GM10266 (cell line): ENCODE measurements at regions not wholly inside any gene's neighbourhood (a gene's known extent, or its start where the extent isn't known, plus 50 kb on each side); places are given as distances from the start of the nearest gene placed in this dataset.

Experiments used
- DNase-seq: peaks from one replicate; pipeline ENCODE4 v3.0.0; 2012; ENCODE audit errors: extremely low spot score
- TF ChIP-seq, protein P1 (sequence below): IDR thresholded peaks from 2 replicates; pipeline ENCODE4 v1.5.1; 2012; ENCODE audit warnings: mild to moderate bottlenecking, low read depth; ENCODE audit not compliant: control insufficient read depth, insufficient read depth; ENCODE audit errors: missing control alignments

DNA sequence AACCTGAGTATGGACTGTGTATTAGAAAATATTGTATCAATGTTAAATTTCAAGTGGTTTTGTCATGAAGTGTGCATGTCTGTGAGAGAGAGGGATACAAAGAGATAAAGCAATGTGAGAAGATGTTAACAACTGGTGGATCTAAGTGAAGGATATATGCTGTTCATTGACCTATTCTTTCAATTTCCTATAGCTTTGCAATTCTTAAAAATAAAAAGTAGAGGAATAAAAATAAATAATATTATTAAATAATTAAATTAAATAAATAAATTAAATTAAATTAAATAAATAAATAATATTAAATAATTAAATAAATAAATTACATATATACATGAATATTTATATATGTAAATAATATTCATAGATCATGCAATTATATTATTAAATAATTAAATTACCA is 131.2 kb upstream of the DACH1 start:
- TF ChIP-seq, protein P1, sequence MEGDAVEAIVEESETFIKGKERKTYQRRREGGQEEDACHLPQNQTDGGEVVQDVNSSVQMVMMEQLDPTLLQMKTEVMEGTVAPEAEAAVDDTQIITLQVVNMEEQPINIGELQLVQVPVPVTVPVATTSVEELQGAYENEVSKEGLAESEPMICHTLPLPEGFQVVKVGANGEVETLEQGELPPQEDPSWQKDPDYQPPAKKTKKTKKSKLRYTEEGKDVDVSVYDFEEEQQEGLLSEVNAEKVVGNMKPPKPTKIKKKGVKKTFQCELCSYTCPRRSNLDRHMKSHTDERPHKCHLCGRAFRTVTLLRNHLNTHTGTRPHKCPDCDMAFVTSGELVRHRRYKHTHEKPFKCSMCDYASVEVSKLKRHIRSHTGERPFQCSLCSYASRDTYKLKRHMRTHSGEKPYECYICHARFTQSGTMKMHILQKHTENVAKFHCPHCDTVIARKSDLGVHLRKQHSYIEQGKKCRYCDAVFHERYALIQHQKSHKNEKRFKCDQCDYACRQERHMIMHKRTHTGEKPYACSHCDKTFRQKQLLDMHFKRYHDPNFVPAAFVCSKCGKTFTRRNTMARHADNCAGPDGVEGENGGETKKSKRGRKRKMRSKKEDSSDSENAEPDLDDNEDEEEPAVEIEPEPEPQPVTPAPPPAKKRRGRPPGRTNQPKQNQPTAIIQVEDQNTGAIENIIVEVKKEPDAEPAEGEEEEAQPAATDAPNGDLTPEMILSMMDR: no peak
- DNase-seq: no peak

DNA sequence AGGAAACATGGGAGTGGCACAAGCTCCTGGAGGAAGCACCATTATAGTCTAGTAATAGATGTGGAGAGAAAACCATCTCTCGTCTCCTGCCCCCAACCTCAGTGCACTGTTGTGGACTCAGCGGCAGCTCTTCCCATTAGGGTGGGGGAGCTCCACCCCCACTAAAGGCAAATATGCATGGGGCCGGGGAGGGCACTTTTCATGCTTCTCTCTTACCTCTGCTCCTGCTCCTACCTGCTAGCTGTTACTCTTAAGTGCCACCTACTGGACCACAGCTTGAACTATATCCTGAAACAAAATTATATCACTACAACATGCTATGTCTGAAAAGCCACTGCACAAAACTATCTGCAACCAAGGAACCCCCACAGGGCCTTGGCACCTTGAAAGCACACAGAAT is 112.6 kb upstream of the DACH1 start:
- TF ChIP-seq, protein P1: peak; percentile 27
- DNase-seq: no peak

GRCh38 chr13:71977028-71977427 is 110.0 kb upstream of the DACH1 start:
- no peak for DNase-seq
- TF ChIP-seq, protein P1: no peak

DNA sequence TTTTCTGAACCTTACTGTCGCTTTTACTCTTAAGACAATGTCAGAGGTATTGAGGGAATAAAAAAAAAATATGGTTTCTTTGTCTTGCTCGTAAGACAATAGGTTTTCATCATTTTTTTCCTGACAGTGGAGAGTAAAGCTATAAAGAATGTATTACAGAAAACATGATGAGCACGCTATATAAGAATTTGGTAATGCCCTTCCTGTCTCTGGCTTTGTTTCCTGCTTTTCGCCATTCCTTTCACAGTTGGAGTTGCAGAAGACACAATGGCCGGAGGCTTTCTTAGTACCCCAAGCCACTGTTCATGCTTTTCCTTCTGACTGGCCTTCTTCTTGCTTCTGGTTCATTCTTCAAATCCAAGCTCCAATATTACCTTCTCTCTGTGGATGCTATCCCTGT is 101.0 kb upstream of the DACH1 start:
- no peak for DNase-seq
- TF ChIP-seq, protein P1: no peak

- DNase-seq: peak; percentile 3
- TF ChIP-seq, protein P1: no peak
Measured at GRCh38 chr13:71964491-71965100, 97.6 kb upstream of the DACH1 start.

DNA sequence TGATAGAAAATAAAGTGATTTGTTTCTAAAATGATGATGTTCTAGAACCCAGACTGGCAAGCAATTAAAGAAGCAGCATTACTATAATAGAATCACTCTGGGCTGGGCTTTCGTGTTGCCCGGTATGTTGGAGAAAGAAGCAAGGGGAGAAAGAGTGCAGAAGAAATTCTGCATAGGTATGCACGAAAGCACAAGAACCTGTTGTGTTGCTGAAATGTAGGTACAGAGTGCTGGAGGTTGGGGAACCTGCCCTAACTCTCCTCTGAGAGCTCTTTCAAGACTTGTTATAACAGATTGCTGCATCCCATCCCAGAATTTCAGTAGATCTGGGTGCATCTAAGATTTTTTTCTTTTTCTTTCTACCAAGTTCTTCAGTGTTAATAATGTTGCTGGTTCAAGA is 95.7 kb upstream of the DACH1 start:
- TF ChIP-seq, protein P1: no peak
- no peak for DNase-seq

GRCh38 chr13:71962126-71962525 is 95.1 kb upstream of the DACH1 start:
- TF ChIP-seq, protein P1: no peak
- no peak for DNase-seq
